WI38 (cell line): ENCODE measurements at regions not wholly inside any gene's neighbourhood (a gene's known extent, or its start where the extent isn't known, plus 50 kb on each side); places are given as distances from the start of the nearest gene placed in this dataset.

Experiments
- H3K4me3 ChIP-seq: 2 replicates; pipeline ENCODE4 v1.5.1; 2011; ENCODE audit warnings: low read depth, mild to moderate bottlenecking, control low read depth, low read length
- CTCF ChIP-seq: IDR thresholded peaks from 2 replicates; pipeline ENCODE4 v1.5.1; 2012; ENCODE audit warnings: low read depth, mild to moderate bottlenecking, control low read depth, low read length

GRCh38 chr10:83459124-83459523 lies 680.2 kb upstream of the GHITM start:
- no peak for TF ChIP-seq CTCF
- H3K4me3 ChIP-seq: no peak overlapping the region

GRCh38 chr10:83469728-83470331 lies 669.5 kb upstream of the GHITM start:
- TF ChIP-seq CTCF: no peak
- H3K4me3 ChIP-seq: no peak overlapping the region

GRCh38 chr10:83476211-83476610 lies 663.1 kb upstream of the GHITM start:
- H3K4me3 ChIP-seq: no peak overlapping the region
- TF ChIP-seq CTCF: no peak

GRCh38 chr10:83489161-83489560 lies 650.1 kb upstream of the GHITM start:
- H3K4me3 ChIP-seq: no peak overlapping the region
- TF ChIP-seq CTCF: no peak

- no peak overlapping the region for H3K4me3 ChIP-seq
- no peak for TF ChIP-seq CTCF
Observed at GRCh38 chr10:83492004-83492403, 647.3 kb upstream of the GHITM start.

- TF ChIP-seq CTCF: no peak
Observed at GRCh38 chr10:83512681-83513080, 626.6 kb upstream of the GHITM start.

GRCh38 chr10:83515001-83515400 lies 624.3 kb upstream of the GHITM start:
- no peak overlapping the region for H3K4me3 ChIP-seq
- no peak for TF ChIP-seq CTCF

More at GRCh38 chr10:83512681-83513080, 626.6 kb upstream of the GHITM start:
- no peak overlapping the region for H3K4me3 ChIP-seq
